H1 (cell line): ENCODE measurements at regions not wholly inside any gene's neighbourhood (a gene's known extent, or its start where the extent isn't known, plus 50 kb on each side); places are given as distances from the start of the nearest gene placed in this dataset.

ENCODE experiments used
- CTCF ChIA-PET: fragments of 300-600 bp; sonication (Branson Sonifier 250); formaldehyde crosslinking; loops from one replicate; lab custom pipeline; 2021; ENCODE audit not compliant: partially characterized antibody; lab: Charles Lee
- POLR2A ChIA-PET: fragments of 300-600 bp; sonication (Branson Sonifier 250); formaldehyde crosslinking; loops from one replicate; lab custom pipeline; 2021; ENCODE audit warnings: inconsistent platforms; ENCODE audit not compliant: partially characterized antibody; lab: Charles Lee
- DNase-seq, 2 experiments: peaks; one replicate each; pipeline versions ENCODE4 v3.0.0 to v3.0.0-alpha.2; 2010 to 2022; ENCODE audit warnings: low spot score in 2 of 2, low read depth in 1 of 2, mixed read lengths in 1 of 2
- FAIRE-seq: peaks from 2 replicates; lab custom pipeline; 2011; peaks lifted over from hg19 to GRCh38; lab: Jason Lieb, UNC
- H2AFZ ChIP-seq: 2 replicates; pipeline ENCODE4 v1.8.1; 2012; ENCODE audit warnings: low read length, inconsistent platforms
- H2AK5ac ChIP-seq: 2 replicates; pipeline ENCODE4 v1.6.1; 2013; ENCODE audit warnings: low read depth, low read length
- H2BK120ac ChIP-seq: replicated peaks from 2 replicates; pipeline ENCODE3; 2013; ENCODE audit warnings: low read depth, low read length, inconsistent platforms
- H2BK12ac ChIP-seq: 2 replicates; pipeline ENCODE4 v1.6.1; 2013; ENCODE audit warnings: low read depth, low read length
- H2BK15ac ChIP-seq: 2 replicates; pipeline ENCODE4 v1.6.1; 2013; ENCODE audit warnings: low read length
- H2BK20ac ChIP-seq: 2 replicates; pipeline ENCODE4 v1.6.1; 2013; ENCODE audit warnings: low read length
- H2BK5ac ChIP-seq: 2 replicates; pipeline ENCODE4 v1.6.1; 2013; ENCODE audit warnings: low read depth, low read length
- H3K14ac ChIP-seq: 2 replicates; pipeline ENCODE4 v1.6.1; 2013; ENCODE audit warnings: inconsistent platforms; ENCODE audit not compliant: insufficient read length
- H3K18ac ChIP-seq: 2 replicates; pipeline ENCODE4 v1.6.1; 2013; ENCODE audit warnings: low read length; ENCODE audit errors: extremely low read depth
- H3K23ac ChIP-seq: 2 replicates; pipeline ENCODE4 v1.6.1; 2013; ENCODE audit warnings: inconsistent platforms; ENCODE audit not compliant: insufficient read length
- H3K23me2 ChIP-seq: 2 replicates; pipeline ENCODE4 v1.6.1; 2013; ENCODE audit warnings: low read depth, low read length
- H3K27ac ChIP-seq: 2 replicates; pipeline ENCODE4 v1.6.1; 2011; ENCODE audit warnings: low read depth, low read length, inconsistent platforms
- H3K27me3 ChIP-seq, 4 experiments: replicated peaks in 1 of 4; 1 replicate in 1 of 4; 2 replicates in 3 of 4; pipeline versions ENCODE4 v1.6.1 to v1.8.1; 2011 to 2013; ENCODE audit warnings: low read length in 3 of 4, mild to moderate bottlenecking in 3 of 4, inconsistent platforms in 2 of 4, mixed read lengths in 2 of 4, moderate library complexity in 1 of 4; ENCODE audit not compliant: control insufficient read depth in 3 of 4, insufficient read depth in 3 of 4; ENCODE audit errors: extremely low read depth in 1 of 4
- H3K36me3 ChIP-seq, 4 experiments: 2 replicates each; pipeline versions ENCODE4 v1.6.1 to v1.8.1; 2011 to 2013; ENCODE audit warnings: mild to moderate bottlenecking in 4 of 4, low read length in 3 of 4, moderate library complexity in 2 of 4, control low read depth in 1 of 4, inconsistent platforms in 1 of 4; ENCODE audit not compliant: insufficient read depth in 4 of 4, control insufficient read depth in 2 of 4
- H3K4ac ChIP-seq: replicated peaks from 2 replicates; pipeline ENCODE3; 2013; ENCODE audit warnings: low read length, low read depth, mixed read lengths, inconsistent platforms; ENCODE audit not compliant: insufficient read length
- H3K4me1 ChIP-seq, 4 experiments: replicated peaks in 1 of 4; 1 replicate in 1 of 4; 2 replicates in 3 of 4; pipeline versions ENCODE4 v1.6.1 to v1.8.1; 2011 to 2013; ENCODE audit warnings: low read length in 3 of 4, inconsistent platforms in 2 of 4, mixed read lengths in 1 of 4; ENCODE audit not compliant: insufficient read depth in 4 of 4, control insufficient read depth in 3 of 4
- H3K4me2 ChIP-seq, 2 experiments: 2 replicates each; pipeline versions ENCODE4 v1.6.1 to v1.8.1; 2011 to 2013; ENCODE audit warnings: low read depth in 2 of 2, low read length in 2 of 2, control low read depth in 1 of 2, inconsistent platforms in 1 of 2, mild to moderate bottlenecking in 1 of 2; ENCODE audit not compliant: insufficient read depth in 1 of 2
- H3K4me3 ChIP-seq, 4 experiments: fragments of 200-600, 300-600 bp in 1 of 4; sonication (generic), shearing (Covaris generic), sonication (Bioruptor Twin) in 1 of 4; 2 replicates each; pipeline versions ENCODE4 v1.5.1 to v1.8.1; 2011 to 2016; ENCODE audit warnings: low read length in 4 of 4, low read depth in 3 of 4, control low read depth in 2 of 4, inconsistent platforms in 2 of 4, mild to moderate bottlenecking in 2 of 4, mixed read lengths in 1 of 4, moderate library complexity in 1 of 4; ENCODE audit not compliant: insufficient read depth in 2 of 4; ENCODE audit errors: extremely low read depth in 1 of 4
- H3K56ac ChIP-seq: replicated peaks from 2 replicates; pipeline ENCODE3; 2013; ENCODE audit warnings: low read depth, mild to moderate bottlenecking, mixed read lengths, low read length, inconsistent platforms; ENCODE audit not compliant: insufficient read length
- H3K79me1 ChIP-seq: 2 replicates; pipeline ENCODE4 v1.6.1; 2013; ENCODE audit warnings: low read depth, low read length, control low read depth
- H3K79me2 ChIP-seq, 2 experiments: 2 replicates each; pipeline versions ENCODE4 v1.6.1 to v1.8.1; 2012 to 2013; ENCODE audit warnings: low read length in 2 of 2, mild to moderate bottlenecking in 2 of 2, inconsistent platforms in 1 of 2; ENCODE audit not compliant: insufficient read depth in 2 of 2, control insufficient read depth in 1 of 2
- H3K9ac ChIP-seq, 4 experiments: replicated peaks in 1 of 4; 1 replicate in 1 of 4; 2 replicates in 3 of 4; pipeline versions ENCODE4 v1.6.1 to v1.8.1; 2011 to 2013; ENCODE audit warnings: low read depth in 3 of 4, low read length in 3 of 4, control low read depth in 2 of 4, mild to moderate bottlenecking in 2 of 4, moderate library complexity in 2 of 4, inconsistent platforms in 1 of 4; ENCODE audit errors: extremely low read depth in 1 of 4
- H3K9me3 ChIP-seq, 2 experiments: 2 replicates each; pipeline versions ENCODE4 v1.6.1 to v1.8.1; 2012 to 2013; ENCODE audit warnings: mild to moderate bottlenecking in 2 of 2, moderate library complexity in 2 of 2, control low read depth in 1 of 2, inconsistent platforms in 1 of 2, low read depth in 1 of 2, low read length in 1 of 2, mixed read lengths in 1 of 2; ENCODE audit not compliant: insufficient read depth in 2 of 2
- H4K20me1 ChIP-seq, 2 experiments: replicated peaks in 1 of 2; 2 replicates each; pipeline versions ENCODE3 to v1.8.1; 2011 to 2013; ENCODE audit warnings: inconsistent platforms in 2 of 2, low read length in 2 of 2, mild to moderate bottlenecking in 1 of 2; ENCODE audit not compliant: insufficient read depth in 2 of 2, control insufficient read depth in 1 of 2
- H4K5ac ChIP-seq: 2 replicates; pipeline ENCODE4 v1.6.1; 2013; ENCODE audit warnings: low read length, low read depth, mixed read lengths, inconsistent platforms; ENCODE audit not compliant: insufficient read length
- H4K8ac ChIP-seq: 2 replicates; pipeline ENCODE4 v1.8.0; 2013; ENCODE audit warnings: mild to moderate bottlenecking, moderate library complexity, low read length, inconsistent platforms; ENCODE audit not compliant: insufficient read depth; ENCODE audit errors: extremely low read depth
- H4K91ac ChIP-seq: replicated peaks from 2 replicates; pipeline ENCODE3; 2013; ENCODE audit warnings: low read length, mixed read lengths, inconsistent platforms; ENCODE audit not compliant: insufficient read length
- ASH2L ChIP-seq: fragments of 200-600, 300-600 bp; sonication (generic); IDR thresholded peaks from one replicate; pipeline ENCODE4 v1.7.1; 2017; ENCODE audit warnings: low read length
- CBX8 ChIP-seq: fragments of 300-800, 300-1000 bp; sonication (generic); IDR thresholded peaks from 2 replicates; pipeline ENCODE4 v1.7.1; 2016; ENCODE audit warnings: low read depth, low read length, borderline replicate concordance
- CHD1 ChIP-seq: IDR thresholded peaks from 2 replicates; pipeline ENCODE4 v1.6.1; 2012; ENCODE audit warnings: low read depth, low read length, improper control_type of control experiment
- EP300 ChIP-seq, 2 experiments: IDR thresholded peaks; 1 replicate in 1 of 2; 2 replicates in 1 of 2; pipeline ENCODE4 v1.6.1; 2011 to 2012; ENCODE audit warnings: low read depth in 2 of 2, low read length in 2 of 2, mild to moderate bottlenecking in 2 of 2, borderline replicate concordance in 1 of 2, inconsistent platforms in 1 of 2, moderate library complexity in 1 of 2
- GTF2F1 ChIP-seq: IDR thresholded peaks from 2 replicates; pipeline ENCODE4 v1.6.1; 2012; ENCODE audit warnings: low read depth, low read length, improper control_type of control experiment, borderline replicate concordance
- MAFK ChIP-seq: IDR thresholded peaks from 2 replicates; pipeline ENCODE4 v1.6.1; 2012; ENCODE audit warnings: low read depth, mild to moderate bottlenecking, improper control_type of control experiment, low read length
- PHF8 ChIP-seq: fragments of 200-600 bp; sonication (generic); conservative IDR thresholded peaks from 2 replicates; pipeline ENCODE4 v1.7.1; 2012; ENCODE audit warnings: low read depth, mild to moderate bottlenecking, inconsistent platforms, low read length, moderate library complexity
- RBBP5 ChIP-seq: IDR thresholded peaks from 2 replicates; pipeline ENCODE4 v1.7.1; 2012; ENCODE audit warnings: low read depth, mild to moderate bottlenecking, inconsistent platforms, low read length, moderate library complexity, borderline replicate concordance
- SP4 ChIP-seq: IDR thresholded peaks from 2 replicates; pipeline ENCODE4 v1.6.1; 2012; ENCODE audit warnings: low read length, inconsistent platforms
- TAF7 ChIP-seq: optimal IDR thresholded peaks from 2 replicates; pipeline ENCODE3; 2011; ENCODE audit warnings: low read depth, mild to moderate bottlenecking, inconsistent platforms, low read length, moderate library complexity, borderline replicate concordance
- WGBS, 2 experiments: shearing (Covaris generic) in 1 of 2; methylation state at CpG; one replicate each; pipeline versions ENCODE4 v1.1.6 to v1.1.7; 2013 to 2015; ENCODE audit warnings: low lambda C conversion rate in 2 of 2, mixed read lengths in 2 of 2, inconsistent platforms in 1 of 2, low coverage in 1 of 2, missing lambda C conversion rate in 1 of 2; ENCODE audit not compliant: insufficient replicate concordance in 2 of 2, insufficient coverage in 1 of 2, insufficient read length in 1 of 2; ENCODE audit errors: extremely low coverage in 1 of 2, missing lambda C conversion rate in 1 of 2; 5-methylcytosine and 5-hydroxymethylcytosine counted together

GRCh38 chr2:226272435-226272834 lies 527.2 kb downstream of the IRS1 start:
- no peaks in the 10 kb centered on the region for H4K20me1 ChIP-seq
- H3K9ac ChIP-seq, result no peak overlapping the region
- H2BK15ac ChIP-seq, result no peak overlapping the region
- no peak overlapping the region for H4K91ac ChIP-seq
- no peak overlapping the region for H3K56ac ChIP-seq
- no peak overlapping the region for H3K4ac ChIP-seq
- no peak overlapping the region for H2BK120ac ChIP-seq
- 90% methylated on average over 1 of the region's 1 CpG; no CpG with 5 or more reads in 1 of the 2 experiments for WGBS, 2 experiments
- H4K8ac ChIP-seq, result no peak overlapping the region
- FAIRE-seq, result no peak
- no peak overlapping the region for H2AK5ac ChIP-seq
- DNase-seq, result no peak
- ChIA-PET POLR2A (no interaction called here), CTCF (no interaction called here)
- H2BK5ac ChIP-seq, result no peak overlapping the region
- no peak overlapping the region for H3K4me2 ChIP-seq
- no peak overlapping the region for H3K23ac ChIP-seq
- no peaks in the 10 kb centered on the region for H3K79me1 ChIP-seq
- no peaks in the 10 kb centered on the region; the same call in 1 of the 2 replicates for H3K23me2 ChIP-seq
- H3K79me2 ChIP-seq, result no peaks in the 10 kb centered on the region
- H3K27ac ChIP-seq, result no peak overlapping the region
- H2AFZ ChIP-seq, result no peak overlapping the region
- H3K36me3 ChIP-seq, result no peaks in the 10 kb centered on the region
- H3K18ac ChIP-seq, result no peak overlapping the region
- H3K27me3 ChIP-seq, result no peaks in the 10 kb centered on the region
- H3K14ac ChIP-seq, result no peak overlapping the region
- no peak overlapping the region for H4K5ac ChIP-seq
- H2BK20ac ChIP-seq, result no peak overlapping the region
- H3K4me3 ChIP-seq, result no peak overlapping the region
- H3K9me3 ChIP-seq, result no peaks in the 10 kb centered on the region
- H2BK12ac ChIP-seq, result no peak overlapping the region
- no peaks in the 10 kb centered on the region for H3K4me1 ChIP-seq
- TF ChIP-seq CBX8, result no peak
- no peak for TF ChIP-seq GTF2F1
- no peak for TF ChIP-seq MAFK
- TF ChIP-seq CHD1, result no peak
- TF ChIP-seq SP4, result no peak
- TF ChIP-seq RBBP5, result no peak
- no peak for TF ChIP-seq TAF7
- TF ChIP-seq PHF8, result no peak
- TF ChIP-seq EP300 (IDR thresholded peaks at IDR 0.05; ENCODE audit: borderline replicate concordance in 1 of 2, low read depth in 2 of 2, low read length in 2 of 2), result no peak
- no peak for TF ChIP-seq ASH2L
